Esophagus muscularis mucosa (tissue), 4 donors: ENCODE measurements at regions not wholly inside any gene's neighbourhood (a gene's known extent, or its start where the extent isn't known, plus 50 kb on each side); places are given as distances from the start of the nearest gene placed in this dataset.

Experiments
- EP300 ChIP-seq: sonication (generic); formaldehyde crosslinking; IDR thresholded peaks from one replicate; pipeline ENCODE4 v1.6.1; 2017; ENCODE audit warnings: antibody characterized with exemption
- POLR2A ChIP-seq: fragments of 450-650 bp; IDR thresholded peaks from one replicate; pipeline ENCODE4 v1.6.1; 2017; ENCODE audit warnings: antibody characterized with exemption, moderate library complexity, mild to moderate bottlenecking, low read depth
- POLR2AphosphoS5 ChIP-seq, 2 donors: sonication (generic); formaldehyde crosslinking; IDR thresholded peaks; one replicate each; pipeline ENCODE4 v1.6.1; 2017; ENCODE audit warnings: antibody characterized with exemption in 2 of 2
- TF ChIP-seq, protein P1 (sequence below), 3 experiments: fragments of 200-600 bp in 2 of 3; fragments of 450-650 bp in 1 of 3; sonication (generic) in 2 of 3; IDR thresholded peaks; one replicate each; pipeline ENCODE4 v1.5.1; 2017 to 2019; ENCODE audit warnings: antibody characterized with exemption in 3 of 3, mild to moderate bottlenecking in 2 of 3, moderate library complexity in 1 of 3

DNA sequence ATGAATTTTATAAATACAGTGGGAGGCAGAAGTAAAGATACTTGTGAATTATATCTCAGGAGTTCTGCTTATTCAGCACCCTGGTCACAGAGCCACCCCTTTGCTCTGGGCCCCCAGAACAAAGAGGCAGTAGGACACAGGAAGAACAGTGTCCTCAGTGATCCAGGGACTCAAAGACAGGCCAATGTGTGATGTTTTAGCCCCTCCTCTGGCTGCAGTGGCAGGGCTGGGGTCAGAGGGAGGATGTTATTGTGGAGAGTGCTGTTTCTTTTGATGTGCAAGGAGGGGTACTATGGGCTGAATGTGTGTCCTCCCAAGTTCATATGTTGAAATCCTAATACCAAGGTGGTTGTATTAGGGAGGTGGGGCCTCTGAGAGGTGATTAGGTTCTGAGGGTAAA, 74.1 kb upstream of the MAP3K7 start:
- TF ChIP-seq, protein P1, sequence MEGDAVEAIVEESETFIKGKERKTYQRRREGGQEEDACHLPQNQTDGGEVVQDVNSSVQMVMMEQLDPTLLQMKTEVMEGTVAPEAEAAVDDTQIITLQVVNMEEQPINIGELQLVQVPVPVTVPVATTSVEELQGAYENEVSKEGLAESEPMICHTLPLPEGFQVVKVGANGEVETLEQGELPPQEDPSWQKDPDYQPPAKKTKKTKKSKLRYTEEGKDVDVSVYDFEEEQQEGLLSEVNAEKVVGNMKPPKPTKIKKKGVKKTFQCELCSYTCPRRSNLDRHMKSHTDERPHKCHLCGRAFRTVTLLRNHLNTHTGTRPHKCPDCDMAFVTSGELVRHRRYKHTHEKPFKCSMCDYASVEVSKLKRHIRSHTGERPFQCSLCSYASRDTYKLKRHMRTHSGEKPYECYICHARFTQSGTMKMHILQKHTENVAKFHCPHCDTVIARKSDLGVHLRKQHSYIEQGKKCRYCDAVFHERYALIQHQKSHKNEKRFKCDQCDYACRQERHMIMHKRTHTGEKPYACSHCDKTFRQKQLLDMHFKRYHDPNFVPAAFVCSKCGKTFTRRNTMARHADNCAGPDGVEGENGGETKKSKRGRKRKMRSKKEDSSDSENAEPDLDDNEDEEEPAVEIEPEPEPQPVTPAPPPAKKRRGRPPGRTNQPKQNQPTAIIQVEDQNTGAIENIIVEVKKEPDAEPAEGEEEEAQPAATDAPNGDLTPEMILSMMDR (IDR thresholded peaks at IDR 0.05): no peak
- no peak for TF ChIP-seq EP300
- no peak for TF ChIP-seq POLR2A
- no peak for TF ChIP-seq POLR2AphosphoS5 (IDR thresholded peaks at IDR 0.05)
